ENCODE measurements at regions not wholly inside any gene's neighbourhood (a gene's known extent, or its start where the extent isn't known, plus 50 kb on each side); places are given as distances from the start of the nearest gene placed in this dataset.

DNA sequence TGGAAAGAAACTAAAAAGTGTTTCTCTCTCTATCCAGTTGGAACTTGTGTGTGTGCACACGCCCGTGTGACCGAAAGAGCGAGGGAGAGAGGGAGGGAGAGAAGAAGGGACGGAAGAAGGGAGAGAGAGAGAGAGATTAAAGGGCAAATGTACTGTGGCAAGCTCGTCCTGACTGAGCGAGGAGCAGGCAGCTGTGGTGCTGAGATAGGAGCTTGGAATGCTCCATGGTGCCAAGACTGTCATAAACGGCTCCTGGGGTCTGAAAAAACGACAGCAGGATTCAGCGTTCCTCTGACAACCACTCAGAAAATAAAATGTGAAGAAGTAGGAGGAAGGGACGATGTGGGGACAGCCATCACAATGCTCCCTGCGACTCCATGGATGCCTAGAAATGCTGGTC lies 276.0 kb downstream of the SV2B start (continued):
- TF ChIP-seq, protein P1, sequence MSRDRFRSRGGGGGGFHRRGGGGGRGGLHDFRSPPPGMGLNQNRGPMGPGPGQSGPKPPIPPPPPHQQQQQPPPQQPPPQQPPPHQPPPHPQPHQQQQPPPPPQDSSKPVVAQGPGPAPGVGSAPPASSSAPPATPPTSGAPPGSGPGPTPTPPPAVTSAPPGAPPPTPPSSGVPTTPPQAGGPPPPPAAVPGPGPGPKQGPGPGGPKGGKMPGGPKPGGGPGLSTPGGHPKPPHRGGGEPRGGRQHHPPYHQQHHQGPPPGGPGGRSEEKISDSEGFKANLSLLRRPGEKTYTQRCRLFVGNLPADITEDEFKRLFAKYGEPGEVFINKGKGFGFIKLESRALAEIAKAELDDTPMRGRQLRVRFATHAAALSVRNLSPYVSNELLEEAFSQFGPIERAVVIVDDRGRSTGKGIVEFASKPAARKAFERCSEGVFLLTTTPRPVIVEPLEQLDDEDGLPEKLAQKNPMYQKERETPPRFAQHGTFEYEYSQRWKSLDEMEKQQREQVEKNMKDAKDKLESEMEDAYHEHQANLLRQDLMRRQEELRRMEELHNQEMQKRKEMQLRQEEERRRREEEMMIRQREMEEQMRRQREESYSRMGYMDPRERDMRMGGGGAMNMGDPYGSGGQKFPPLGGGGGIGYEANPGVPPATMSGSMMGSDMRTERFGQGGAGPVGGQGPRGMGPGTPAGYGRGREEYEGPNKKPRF (IDR thresholded peaks at IDR 0.05; ENCODE audit: low read depth, low read length): no peak
- TF ChIP-seq ZNF766 (CRISPR knock-in tag; conservative IDR thresholded peaks at IDR 0.05): no peak

DNA sequence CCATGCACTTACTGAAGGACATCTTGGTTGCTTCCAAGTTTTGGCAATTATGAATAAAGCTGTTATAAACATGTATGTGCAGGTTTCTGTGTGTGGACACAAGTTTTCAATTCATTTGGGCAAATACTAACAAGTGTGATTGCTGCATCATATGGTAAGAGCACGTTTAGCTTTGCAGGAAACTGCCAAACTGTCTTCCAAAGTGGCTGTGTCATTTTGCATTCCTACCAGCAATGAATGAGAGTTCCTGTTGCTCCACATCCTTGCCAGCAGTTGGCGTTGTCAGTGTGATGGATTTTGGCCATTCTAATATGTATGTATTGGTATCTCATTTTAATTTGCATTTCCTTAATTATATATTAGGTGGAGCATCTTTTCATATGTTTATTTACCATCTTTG lies 280.1 kb downstream of the SV2B start:
- Histone ChIP-seq H4K20me1 (replicated peaks; ENCODE audit: control insufficient read depth, insufficient read depth, low read length) (no peaks in the 10 kb centered on the region), H3K27ac (ENCODE audit: extremely low read depth, low read depth, low read length) (no peak overlapping the region), H3K27me3 (ENCODE audit: control insufficient read depth in 2 of 2, insufficient read depth in 2 of 2, low read length in 2 of 2) (peaks cover 0 to 5% of the 10 kb centered on the region in 2 experiments; a peak in 1 of 5 replicates), H2AFZ (ENCODE audit: low read depth, low read length) (no peak overlapping the region), H3K4me2 (ENCODE audit: insufficient read depth, low read length) (no peak overlapping the region), H3K4me3 (no peak overlapping the region), H3K9me3 (replicated peaks; ENCODE audit: control insufficient read depth, insufficient read depth, low read depth, low read length) (no peaks in the 10 kb centered on the region), H3K9ac (ENCODE audit: insufficient read depth in 1 of 2, low read depth in 2 of 2, low read length in 2 of 2) (no peak overlapping the region), H3K36me3 (ENCODE audit: control insufficient read depth, insufficient read depth, low read length) (no peaks in the 10 kb centered on the region), H3K4me1 (replicated peaks in 1 of 2; ENCODE audit: control insufficient read depth in 2 of 2, insufficient read depth in 2 of 2, low read length in 2 of 2) (no peaks in the 10 kb centered on the region), H3K9me1 (ENCODE audit: control insufficient read depth, insufficient read depth, low read length) (no peaks in the 10 kb centered on the region), H3K79me2 (ENCODE audit: control insufficient read depth, insufficient read depth, low read length) (no peaks in the 10 kb centered on the region)
- intact Hi-C loops (cut with micrococcal nuclease): no loop called here
- WGBS (ENCODE audit: insufficient coverage, low coverage, missing lambda C conversion rate): 0% methylated on average over 2 of the region's 2 CpGs
- TF ChIP-seq, protein P2, sequence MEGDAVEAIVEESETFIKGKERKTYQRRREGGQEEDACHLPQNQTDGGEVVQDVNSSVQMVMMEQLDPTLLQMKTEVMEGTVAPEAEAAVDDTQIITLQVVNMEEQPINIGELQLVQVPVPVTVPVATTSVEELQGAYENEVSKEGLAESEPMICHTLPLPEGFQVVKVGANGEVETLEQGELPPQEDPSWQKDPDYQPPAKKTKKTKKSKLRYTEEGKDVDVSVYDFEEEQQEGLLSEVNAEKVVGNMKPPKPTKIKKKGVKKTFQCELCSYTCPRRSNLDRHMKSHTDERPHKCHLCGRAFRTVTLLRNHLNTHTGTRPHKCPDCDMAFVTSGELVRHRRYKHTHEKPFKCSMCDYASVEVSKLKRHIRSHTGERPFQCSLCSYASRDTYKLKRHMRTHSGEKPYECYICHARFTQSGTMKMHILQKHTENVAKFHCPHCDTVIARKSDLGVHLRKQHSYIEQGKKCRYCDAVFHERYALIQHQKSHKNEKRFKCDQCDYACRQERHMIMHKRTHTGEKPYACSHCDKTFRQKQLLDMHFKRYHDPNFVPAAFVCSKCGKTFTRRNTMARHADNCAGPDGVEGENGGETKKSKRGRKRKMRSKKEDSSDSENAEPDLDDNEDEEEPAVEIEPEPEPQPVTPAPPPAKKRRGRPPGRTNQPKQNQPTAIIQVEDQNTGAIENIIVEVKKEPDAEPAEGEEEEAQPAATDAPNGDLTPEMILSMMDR (IDR thresholded peaks at IDR 0.05 in 2 of 3, conservative IDR thresholded peaks at IDR 0.05 in 1 of 3; ENCODE audit: insufficient read depth in 2 of 3, low read depth in 1 of 3, low read length in 3 of 3): peak in 2 of 3 experiments; percentile 45 to 54; a peak in 4 of 6 replicates
- TF ChIP-seq RAD21 (CRISPR knock-in tag; conservative IDR thresholded peaks at IDR 0.05 in 1 of 2, IDR thresholded peaks at IDR 0.05 in 1 of 2) (peak in 1 of 2 experiments; percentile 20; a peak in 1 of 4 replicates), CHD1 (IDR thresholded peaks at IDR 0.05; ENCODE audit: low read length) (no peak)
- DNase-seq (ENCODE audit: extremely low read depth in 1 of 4, low spot score in 3 of 4) (peak in 1 of 4 experiments; percentile 2), FAIRE-seq (peak; percentile 26), ATAC-seq (no peak)
- BruUV-seq (replicated peaks): no TSS peak
- ChIA-PET CTCF (ENCODE audit: low intra/inter-chr PET ratio) (no interaction called here), POLR2A (interaction anchor here (0.7 kb wide), 1 partner anchor 24 kb away, joined by 4 read pairs; no protein-coding TSS in a partner anchor)
- in situ Hi-C loops (cut with MboI): no loop called here
